ENCODE measurements at regions not wholly inside any gene's neighbourhood (a gene's known extent, or its start where the extent isn't known, plus 50 kb on each side); places are given as distances from the start of the nearest gene placed in this dataset.

- H3K27me3 ChIP-seq (ENCODE audit: control insufficient read depth, insufficient read depth, low read length), result no peaks in the 10 kb centered on the region
- H3K9ac ChIP-seq (ENCODE audit: low read length), result no peak overlapping the region
- no peaks in the 10 kb centered on the region for H3K4me1 ChIP-seq (ENCODE audit: control insufficient read depth, insufficient read depth, low read length)
- H3K9me3 ChIP-seq (ENCODE audit: control insufficient read depth, low read length), result no peaks in the 10 kb centered on the region
- no peaks in the 10 kb centered on the region for H3K36me3 ChIP-seq (ENCODE audit: control insufficient read depth, insufficient read depth, low read length)
- H3K4me3 ChIP-seq (ENCODE audit: low read length), result no peak overlapping the region
Observed at GRCh38 chr16:72313903-72314302, 141.9 kb upstream of the PMFBP1 start.

- no peak overlapping the region for H3K4me3 ChIP-seq (ENCODE audit: low read length)
- H3K4me1 ChIP-seq (ENCODE audit: control insufficient read depth, insufficient read depth, low read length), result no peaks in the 10 kb centered on the region
- no peak overlapping the region for H3K9ac ChIP-seq (ENCODE audit: low read length)
- H3K27me3 ChIP-seq (ENCODE audit: control insufficient read depth, insufficient read depth, low read length), result no peaks in the 10 kb centered on the region
- no peaks in the 10 kb centered on the region for H3K36me3 ChIP-seq (ENCODE audit: control insufficient read depth, insufficient read depth, low read length)
- H3K9me3 ChIP-seq (ENCODE audit: control insufficient read depth, low read length), result no peaks in the 10 kb centered on the region
Observed at GRCh38 chr16:72312828-72313227, 140.9 kb upstream of the PMFBP1 start.

- Histone ChIP-seq H3K9me3 (ENCODE audit: control insufficient read depth, low read length) (no peaks in the 10 kb centered on the region), H3K4me1 (ENCODE audit: control insufficient read depth, insufficient read depth, low read length) (no peaks in the 10 kb centered on the region), H3K36me3 (ENCODE audit: control insufficient read depth, insufficient read depth, low read length) (no peaks in the 10 kb centered on the region), H3K27me3 (ENCODE audit: control insufficient read depth, insufficient read depth, low read length) (no peaks in the 10 kb centered on the region), H3K9ac (ENCODE audit: low read length) (no peak overlapping the region), H3K4me3 (ENCODE audit: low read length) (no peak overlapping the region)
Observed at GRCh38 chr16:72311426-72311825, 139.5 kb upstream of the PMFBP1 start.

- Histone ChIP-seq H3K9me3 (ENCODE audit: control insufficient read depth, low read length) (no peaks in the 10 kb centered on the region), H3K27me3 (ENCODE audit: control insufficient read depth, insufficient read depth, low read length) (no peaks in the 10 kb centered on the region), H3K4me1 (ENCODE audit: control insufficient read depth, insufficient read depth, low read length) (no peaks in the 10 kb centered on the region), H3K36me3 (ENCODE audit: control insufficient read depth, insufficient read depth, low read length) (no peaks in the 10 kb centered on the region), H3K4me3 (ENCODE audit: low read length) (no peak overlapping the region), H3K9ac (ENCODE audit: low read length) (no peak overlapping the region)
Observed at GRCh38 chr16:72309001-72309400, 137.0 kb upstream of the PMFBP1 start.

GRCh38 chr16:72308396-72308795, 136.4 kb upstream of the PMFBP1 start:
- no peak overlapping the region for H3K4me3 ChIP-seq (ENCODE audit: low read length)
- no peak overlapping the region for H3K9ac ChIP-seq (ENCODE audit: low read length)
- no peaks in the 10 kb centered on the region for H3K4me1 ChIP-seq (ENCODE audit: control insufficient read depth, insufficient read depth, low read length)
- H3K27me3 ChIP-seq (ENCODE audit: control insufficient read depth, insufficient read depth, low read length), result no peaks in the 10 kb centered on the region
- no peaks in the 10 kb centered on the region for H3K36me3 ChIP-seq (ENCODE audit: control insufficient read depth, insufficient read depth, low read length)
- no peaks in the 10 kb centered on the region for H3K9me3 ChIP-seq (ENCODE audit: control insufficient read depth, low read length)

- Histone ChIP-seq H3K9me3 (ENCODE audit: control insufficient read depth, low read length) (no peaks in the 10 kb centered on the region), H3K27me3 (ENCODE audit: control insufficient read depth, insufficient read depth, low read length) (no peaks in the 10 kb centered on the region), H3K9ac (ENCODE audit: low read length) (no peak overlapping the region), H3K36me3 (ENCODE audit: control insufficient read depth, insufficient read depth, low read length) (no peaks in the 10 kb centered on the region), H3K4me1 (ENCODE audit: control insufficient read depth, insufficient read depth, low read length) (peaks cover 8% of the 10 kb centered on the region), H3K4me3 (ENCODE audit: low read length) (no peak overlapping the region)
Observed at GRCh38 chr16:72302332-72302731, 130.4 kb upstream of the PMFBP1 start.

- no peaks in the 10 kb centered on the region for H3K36me3 ChIP-seq (ENCODE audit: control insufficient read depth, insufficient read depth, low read length)
- H3K4me1 ChIP-seq (ENCODE audit: control insufficient read depth, insufficient read depth, low read length), result peaks cover 8% of the 10 kb centered on the region
- no peaks in the 10 kb centered on the region for H3K9me3 ChIP-seq (ENCODE audit: control insufficient read depth, low read length)
- H3K9ac ChIP-seq (ENCODE audit: low read length), result no peak overlapping the region
- H3K4me3 ChIP-seq (ENCODE audit: low read length), result no peak overlapping the region
- H3K27me3 ChIP-seq (ENCODE audit: control insufficient read depth, insufficient read depth, low read length), result no peaks in the 10 kb centered on the region
Observed at GRCh38 chr16:72301523-72302236, 129.7 kb upstream of the PMFBP1 start.

- no peak overlapping the region for H3K4me3 ChIP-seq (ENCODE audit: low read length)
- H3K4me1 ChIP-seq (ENCODE audit: control insufficient read depth, insufficient read depth, low read length), result peaks cover 8% of the 10 kb centered on the region
- H3K9me3 ChIP-seq (ENCODE audit: control insufficient read depth, low read length), result no peaks in the 10 kb centered on the region
- no peaks in the 10 kb centered on the region for H3K27me3 ChIP-seq (ENCODE audit: control insufficient read depth, insufficient read depth, low read length)
- H3K36me3 ChIP-seq (ENCODE audit: control insufficient read depth, insufficient read depth, low read length), result no peaks in the 10 kb centered on the region
- no peak overlapping the region for H3K9ac ChIP-seq (ENCODE audit: low read length)
Observed at GRCh38 chr16:72300892-72301291, 128.9 kb upstream of the PMFBP1 start.

GRCh38 chr16:72299684-72300243, 127.8 kb upstream of the PMFBP1 start:
- H3K9ac ChIP-seq (ENCODE audit: low read length), result no peak overlapping the region
- H3K36me3 ChIP-seq (ENCODE audit: control insufficient read depth, insufficient read depth, low read length), result no peaks in the 10 kb centered on the region
- no peak overlapping the region for H3K4me3 ChIP-seq (ENCODE audit: low read length)
- no peaks in the 10 kb centered on the region for H3K9me3 ChIP-seq (ENCODE audit: control insufficient read depth, low read length)
- peaks cover 8% of the 10 kb centered on the region for H3K4me1 ChIP-seq (ENCODE audit: control insufficient read depth, insufficient read depth, low read length)
- H3K27me3 ChIP-seq (ENCODE audit: control insufficient read depth, insufficient read depth, low read length), result no peaks in the 10 kb centered on the region

GRCh38 chr16:72298961-72299360, 127.0 kb upstream of the PMFBP1 start:
- peaks cover 8% of the 10 kb centered on the region for H3K4me1 ChIP-seq (ENCODE audit: control insufficient read depth, insufficient read depth, low read length)
- no peaks in the 10 kb centered on the region for H3K36me3 ChIP-seq (ENCODE audit: control insufficient read depth, insufficient read depth, low read length)
- H3K4me3 ChIP-seq (ENCODE audit: low read length), result no peak overlapping the region
- H3K27me3 ChIP-seq (ENCODE audit: control insufficient read depth, insufficient read depth, low read length), result no peaks in the 10 kb centered on the region
- H3K9ac ChIP-seq (ENCODE audit: low read length), result no peak overlapping the region
- H3K9me3 ChIP-seq (ENCODE audit: control insufficient read depth, low read length), result no peaks in the 10 kb centered on the region

- H3K36me3 ChIP-seq (ENCODE audit: control insufficient read depth, insufficient read depth, low read length), result no peaks in the 10 kb centered on the region
- H3K9me3 ChIP-seq (ENCODE audit: control insufficient read depth, low read length), result no peaks in the 10 kb centered on the region
- H3K4me3 ChIP-seq (ENCODE audit: low read length), result no peak overlapping the region
- H3K9ac ChIP-seq (ENCODE audit: low read length), result no peak overlapping the region
- H3K4me1 ChIP-seq (ENCODE audit: control insufficient read depth, insufficient read depth, low read length), result peaks cover 8% of the 10 kb centered on the region
- H3K27me3 ChIP-seq (ENCODE audit: control insufficient read depth, insufficient read depth, low read length), result no peaks in the 10 kb centered on the region
Observed at GRCh38 chr16:72295914-72296313, 124.0 kb upstream of the PMFBP1 start.

GRCh38 chr16:72291531-72291981, 119.6 kb upstream of the PMFBP1 start:
- Histone ChIP-seq H3K4me3 (ENCODE audit: low read length) (no peak overlapping the region), H3K9ac (ENCODE audit: low read length) (no peak overlapping the region)

More at GRCh38 chr16:72291531-72291981, 119.6 kb upstream of the PMFBP1 start:
- H3K9me3 ChIP-seq (ENCODE audit: control insufficient read depth, low read length), result no peaks in the 10 kb centered on the region
- no peaks in the 10 kb centered on the region for H3K4me1 ChIP-seq (ENCODE audit: control insufficient read depth, insufficient read depth, low read length)
- H3K27me3 ChIP-seq (ENCODE audit: control insufficient read depth, insufficient read depth, low read length), result no peaks in the 10 kb centered on the region
- H3K36me3 ChIP-seq (ENCODE audit: control insufficient read depth, insufficient read depth, low read length), result no peaks in the 10 kb centered on the region
